Head of caudate nucleus (tissue), 42 donors: ENCODE measurements at regions not wholly inside any gene's neighbourhood (a gene's known extent, or its start where the extent isn't known, plus 50 kb on each side); places are given as distances from the start of the nearest gene placed in this dataset.

Source experiments
- DNase-seq, 42 donors: peaks; one replicate each; pipeline versions ENCODE4 v3.0.0 to v3.0.0-alpha.2; 2020 to 2021; ENCODE audit warnings: mixed read lengths in 7 of 42
- intact Hi-C: fragments of 100-400 bp; cut with DNase I; formaldehyde crosslinking; loops from one replicate; pipeline ENCODE4 v1.15.0; 2022

DNA sequence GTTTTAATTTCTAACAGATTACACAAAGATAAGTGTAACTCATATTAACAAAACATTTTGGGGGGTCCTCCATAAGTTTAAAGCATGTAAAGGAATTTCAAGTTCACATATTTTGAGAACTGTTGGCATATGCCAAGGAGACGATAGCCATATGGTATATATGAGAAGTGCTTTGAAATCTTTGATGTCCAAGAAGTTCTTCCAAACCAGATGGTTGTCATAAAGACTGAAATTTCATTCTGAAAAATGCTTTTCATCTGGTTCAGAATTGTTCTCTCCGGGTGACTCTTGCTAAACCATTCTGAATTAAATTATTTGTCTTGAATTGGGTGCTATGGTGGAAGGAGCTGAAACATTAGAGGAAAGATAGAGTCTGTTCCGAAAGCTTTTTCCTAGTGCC lies 513.0 kb upstream of the AKR1E2 start:
- no peak for DNase-seq
- intact Hi-C loops: no loop called here

DNA sequence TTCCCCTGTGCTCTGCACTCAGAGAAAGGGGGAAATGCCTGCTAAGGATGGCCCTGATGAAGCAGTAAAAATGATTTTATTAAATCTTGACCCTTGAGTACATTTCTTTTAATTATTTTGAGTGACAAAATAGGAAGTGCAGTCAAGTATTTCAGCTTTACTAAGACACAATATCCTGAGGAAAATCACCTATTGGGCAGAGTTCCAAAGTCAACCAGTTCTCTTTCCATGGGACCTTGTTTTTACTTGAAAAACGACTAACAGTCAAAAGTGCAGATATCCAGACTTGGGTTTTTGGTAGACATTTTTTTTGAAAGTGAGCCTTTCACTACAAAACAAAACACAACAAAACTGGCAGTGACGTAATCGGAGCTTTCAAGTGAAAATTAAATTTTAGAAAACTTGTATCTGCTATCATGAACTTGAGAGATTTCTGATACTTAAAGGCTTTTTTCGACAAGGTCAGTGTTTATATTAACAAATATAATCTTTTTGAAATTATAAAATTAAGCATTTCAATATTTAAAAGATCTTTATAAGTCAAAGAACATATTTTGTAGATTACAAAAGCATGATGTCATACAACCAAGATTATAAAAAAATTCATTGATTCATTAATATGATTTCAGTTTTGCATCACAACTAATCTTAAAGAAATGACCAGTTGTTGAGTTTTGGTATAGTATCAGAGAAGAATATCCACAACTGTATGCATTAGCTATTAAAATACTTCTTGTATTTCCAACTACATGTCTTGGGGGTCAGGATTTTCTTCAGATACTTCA lies 513.8 kb upstream of the AKR1E2 start:
- no peak for DNase-seq
- intact Hi-C loops: no loop called here

DNA sequence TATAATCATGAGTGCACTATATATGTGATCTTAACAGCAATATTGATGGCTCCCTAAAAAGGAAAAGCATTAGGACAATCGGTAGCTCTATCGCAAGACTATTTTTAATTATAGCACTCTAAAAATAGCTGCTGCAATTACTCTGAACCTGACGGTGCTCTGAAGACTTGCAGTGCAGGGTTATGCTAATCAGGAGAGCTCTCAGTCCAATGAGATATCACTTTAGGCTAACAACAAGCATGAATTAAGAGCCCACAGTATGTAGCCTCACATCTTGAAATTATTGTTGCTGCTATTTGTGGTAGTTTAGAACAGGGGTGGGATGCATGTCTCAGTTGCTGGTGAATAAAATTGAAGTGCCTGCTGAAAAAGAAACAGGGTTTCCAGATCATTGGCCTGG lies 515.8 kb upstream of the AKR1E2 start:
- no peak for DNase-seq

DNA sequence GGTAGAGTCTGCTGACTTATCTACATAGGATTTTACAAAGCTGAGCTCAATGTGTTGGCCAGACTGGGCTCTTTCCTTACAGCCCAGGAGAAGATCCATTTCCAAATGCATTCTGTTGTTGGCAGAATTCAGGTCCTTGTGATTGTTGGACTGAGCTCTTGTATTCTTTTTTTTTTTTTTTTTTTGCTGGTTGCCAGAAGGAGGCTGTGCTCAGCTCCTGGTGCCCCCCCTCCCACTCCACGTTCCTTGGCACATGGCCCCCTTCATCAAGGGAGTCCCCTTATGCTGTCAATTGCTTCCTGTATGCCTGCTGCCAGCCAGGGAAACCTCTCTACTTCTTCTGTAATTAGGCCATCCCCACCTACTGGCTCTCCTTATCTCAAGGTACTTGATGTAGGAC lies 518.1 kb upstream of the AKR1E2 start:
- intact Hi-C loops: no loop called here

More for the DNA sequence above, 515.8 kb upstream of the AKR1E2 start:
- intact Hi-C loops: no loop called here

DNA sequence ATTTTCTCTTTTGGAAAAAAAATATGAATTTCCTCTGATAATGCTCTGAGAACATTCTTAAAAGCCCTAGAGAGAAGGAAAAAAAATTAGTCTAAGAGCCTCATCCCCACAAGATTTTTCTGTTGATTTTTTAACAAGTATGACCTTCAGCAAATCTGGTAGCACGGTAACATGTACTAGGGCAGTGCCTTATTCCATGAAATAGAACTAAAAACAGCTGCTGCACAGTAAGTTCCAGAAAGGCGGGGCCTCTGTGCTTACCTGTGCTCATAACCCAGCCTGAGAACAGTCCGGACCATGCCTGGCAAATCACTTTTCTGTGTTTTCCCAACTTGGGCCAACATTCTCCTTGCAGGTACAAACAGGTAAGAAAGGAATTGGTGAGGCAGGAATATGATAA lies 519.1 kb upstream of the AKR1E2 start:
- no peak for DNase-seq
- intact Hi-C loops: no loop called here

More for the DNA sequence above, 518.1 kb upstream of the AKR1E2 start:
- DNase-seq: no peak

DNA sequence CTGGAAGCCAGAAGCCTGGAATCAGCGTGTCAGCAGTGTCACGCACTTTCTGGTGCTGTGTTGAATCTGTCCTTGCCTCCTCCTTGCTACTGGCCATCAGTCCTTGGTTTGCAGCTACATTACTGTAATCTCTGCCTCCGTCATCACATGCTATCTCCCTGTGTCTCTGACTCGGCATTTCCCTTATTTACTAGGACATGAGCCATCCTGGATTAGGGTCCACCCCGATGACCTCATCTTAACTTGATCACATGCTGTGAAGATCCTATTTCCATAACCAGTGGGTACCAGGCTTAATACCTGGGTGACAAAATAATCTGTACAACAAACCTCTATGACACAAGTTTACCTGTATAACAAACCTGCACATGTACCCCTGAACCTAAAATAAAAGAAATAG lies 518.0 kb upstream of the KLF6 start:
- DNase-seq: no peak
- intact Hi-C loops: no loop called here

DNA sequence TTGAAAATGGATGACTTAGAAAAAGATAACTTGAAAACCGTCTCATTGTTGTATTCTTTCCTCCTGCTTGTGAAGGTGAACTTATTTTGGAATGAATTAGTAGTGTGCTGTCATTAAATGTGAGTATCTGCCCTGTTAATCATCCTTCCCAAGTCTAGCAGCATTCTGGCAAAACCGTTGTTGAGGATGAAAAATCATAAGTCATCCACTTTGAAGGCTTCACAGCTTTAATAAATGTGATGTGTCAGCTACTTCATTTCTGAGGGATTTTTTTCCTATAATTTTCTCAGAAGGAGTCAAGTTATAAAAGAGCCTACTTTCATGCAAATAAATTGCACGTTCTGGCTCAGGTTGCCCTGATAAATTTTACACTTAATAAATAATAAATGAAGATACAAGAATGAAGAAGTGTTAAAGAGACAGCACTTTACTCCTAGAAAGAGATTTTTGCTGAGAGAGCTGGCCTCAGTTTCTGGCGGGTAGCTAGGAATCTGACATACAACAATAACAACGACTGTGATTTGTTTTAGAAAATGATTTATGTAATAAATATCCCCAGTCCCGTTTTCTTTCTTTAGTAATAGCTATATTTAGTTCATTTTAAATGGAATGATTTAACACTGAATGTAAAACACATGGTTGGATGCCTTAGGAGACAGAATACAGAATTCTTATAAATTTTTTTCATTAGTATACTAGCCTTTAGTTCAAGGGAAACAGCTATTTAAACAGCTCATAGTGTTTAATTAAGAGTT lies 516.5 kb upstream of the KLF6 start:
- DNase-seq: no peak
- intact Hi-C loops: no loop called here

DNA sequence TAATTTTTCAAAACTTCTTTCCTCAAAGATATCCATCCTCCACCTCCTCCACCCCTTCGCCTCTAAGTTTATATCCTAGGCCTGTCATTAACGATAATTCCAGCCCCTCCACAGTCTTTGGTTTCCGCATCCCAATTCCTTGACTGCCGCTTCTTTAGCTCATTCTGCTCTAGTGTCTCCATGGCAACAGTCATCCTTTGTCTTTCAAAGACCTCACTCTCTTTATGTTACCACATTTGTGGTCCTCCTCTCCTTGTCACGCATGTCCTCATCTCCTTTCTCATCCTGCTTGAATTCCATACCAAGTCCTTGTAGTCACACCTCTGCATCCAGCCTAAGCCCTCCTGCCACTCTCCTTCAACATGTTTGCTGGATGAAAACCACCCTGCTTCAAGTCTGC lies 511.2 kb upstream of the KLF6 start:
- no peak for DNase-seq
- intact Hi-C loops: no loop called here

DNA sequence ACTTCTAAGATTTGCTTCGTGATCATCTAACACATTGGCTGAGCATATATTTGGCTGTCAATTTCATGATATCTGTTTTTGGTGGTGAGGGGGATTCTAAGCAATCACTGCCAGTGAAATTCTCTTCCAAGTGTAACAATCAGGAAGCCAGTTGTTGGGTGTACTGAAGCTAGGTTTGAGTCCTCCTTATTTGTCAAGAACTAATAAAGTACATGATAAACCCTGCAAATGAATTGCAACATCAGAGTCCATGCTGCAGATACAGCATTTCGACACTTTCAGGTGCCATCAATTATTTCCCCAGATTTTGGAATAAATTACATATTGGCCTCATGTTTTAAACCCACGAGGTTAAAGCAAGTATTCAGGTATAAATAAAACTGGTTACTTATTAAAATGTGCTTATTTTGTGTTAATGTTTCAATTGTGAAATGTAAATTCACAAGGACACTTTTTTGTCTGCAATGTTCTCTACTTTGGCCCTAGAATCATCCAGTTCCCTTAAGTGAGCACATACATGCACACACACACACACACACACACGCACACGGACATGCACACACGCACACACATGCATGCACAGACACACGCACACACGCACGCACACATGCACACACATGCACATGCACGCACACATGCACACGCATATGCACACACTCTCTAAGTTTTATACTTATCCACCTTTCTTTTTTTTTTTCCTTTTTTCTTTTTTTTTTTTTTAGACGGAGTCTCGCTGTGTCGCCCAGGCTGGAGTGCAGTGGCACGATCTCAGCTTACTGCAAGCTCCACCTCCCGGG lies 510.2 kb upstream of the KLF6 start:
- intact Hi-C loops: no loop called here
- DNase-seq: no peak

DNA sequence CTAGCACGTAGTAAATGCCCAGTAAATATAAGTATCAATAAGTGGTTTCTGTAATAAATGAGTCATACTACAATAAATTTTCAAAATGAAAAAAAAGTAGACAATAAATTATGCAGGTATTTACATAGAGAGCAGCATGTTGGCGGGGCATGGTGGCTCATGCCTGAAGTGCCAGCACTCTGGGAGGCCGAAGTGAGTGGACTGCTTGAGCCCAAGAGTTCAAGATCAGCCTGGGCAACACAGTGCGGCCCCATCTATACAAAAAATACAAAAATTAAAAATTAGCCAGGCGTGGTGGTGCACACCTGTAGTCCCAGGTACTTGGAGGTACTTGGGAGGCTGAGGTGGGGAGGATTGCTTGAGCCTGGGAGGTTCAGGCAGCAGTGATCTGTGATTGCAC lies 509.3 kb upstream of the KLF6 start:
- intact Hi-C loops: no loop called here
- DNase-seq: no peak

DNA sequence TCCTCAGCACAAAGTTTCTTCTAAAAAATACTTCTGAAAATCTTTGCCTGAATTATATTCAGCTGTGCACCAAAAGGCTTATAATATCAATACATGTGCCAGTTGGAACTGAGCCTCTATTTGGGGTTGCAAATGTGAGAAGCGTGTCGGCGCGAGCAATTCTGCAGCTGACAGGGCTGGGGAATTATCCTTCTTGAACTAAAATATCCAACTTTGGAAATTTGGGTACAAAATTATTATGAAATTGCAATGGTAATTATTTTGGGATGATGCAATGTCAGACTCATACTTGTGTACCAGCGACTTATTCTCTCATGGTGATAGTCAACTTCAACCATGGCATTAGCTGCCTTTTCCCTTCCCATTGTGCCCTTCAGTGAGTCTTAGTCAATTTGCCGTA lies 507.0 kb upstream of the KLF6 start:
- DNase-seq: no peak
- intact Hi-C loops: no loop called here

DNA sequence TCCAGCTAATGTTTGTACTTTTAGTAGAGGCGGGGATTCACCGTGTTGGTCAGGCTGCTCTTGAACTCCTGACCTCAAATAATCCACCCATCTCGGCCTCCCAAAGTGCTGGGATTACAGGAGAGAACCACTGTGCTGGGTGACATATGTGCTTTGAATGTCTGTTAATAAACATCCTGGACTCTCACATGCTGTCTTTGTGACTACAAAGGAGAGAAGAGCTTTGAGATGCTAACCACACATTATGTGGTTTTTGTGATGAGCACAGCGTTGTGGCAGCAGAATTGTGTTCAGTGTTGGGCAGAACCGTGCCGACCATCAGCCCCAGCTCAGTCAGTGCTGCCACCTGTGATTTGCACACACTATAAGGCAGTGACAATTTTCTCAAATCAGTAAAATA lies 500.1 kb upstream of the KLF6 start:
- DNase-seq: no peak
- intact Hi-C loops: no loop called here

DNA sequence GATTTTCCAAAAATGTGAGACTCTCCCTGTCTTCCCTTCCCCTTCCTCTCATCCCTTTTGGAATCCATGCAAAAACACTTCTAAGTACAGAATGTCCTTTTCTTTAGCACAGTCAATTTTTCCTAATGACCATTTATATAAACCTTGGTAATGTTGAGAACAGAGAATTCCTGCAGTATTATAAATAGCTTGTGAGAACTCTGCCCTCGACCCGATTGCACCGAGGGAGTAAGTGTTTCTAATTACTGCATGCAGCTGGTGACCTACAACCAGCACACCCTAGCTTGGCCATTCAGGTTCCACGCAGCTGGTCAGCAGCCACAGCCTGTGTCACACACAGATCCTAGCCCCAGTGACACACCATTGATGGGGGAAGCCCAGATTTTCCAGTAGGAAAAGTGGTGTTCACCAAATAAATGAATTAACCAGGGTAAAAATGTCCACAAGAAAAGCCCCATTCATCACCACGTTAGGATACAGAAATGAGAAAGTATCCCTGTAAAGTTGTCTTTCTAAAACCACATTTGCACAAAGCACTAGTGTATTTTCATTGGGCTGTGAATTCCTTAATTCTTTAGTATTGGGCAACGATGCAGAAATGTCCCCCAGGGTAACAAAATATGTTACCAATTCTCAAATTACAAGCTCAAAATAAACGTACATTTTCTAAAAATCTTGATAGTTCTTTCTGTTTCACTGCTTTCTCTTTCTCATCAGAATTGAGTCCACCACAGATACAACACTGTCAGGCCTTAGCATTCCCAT lies 499.0 kb upstream of the KLF6 start:
- intact Hi-C loops: no loop called here
- DNase-seq: peak in 2 of 42 donors; percentile 9 to 43

DNA sequence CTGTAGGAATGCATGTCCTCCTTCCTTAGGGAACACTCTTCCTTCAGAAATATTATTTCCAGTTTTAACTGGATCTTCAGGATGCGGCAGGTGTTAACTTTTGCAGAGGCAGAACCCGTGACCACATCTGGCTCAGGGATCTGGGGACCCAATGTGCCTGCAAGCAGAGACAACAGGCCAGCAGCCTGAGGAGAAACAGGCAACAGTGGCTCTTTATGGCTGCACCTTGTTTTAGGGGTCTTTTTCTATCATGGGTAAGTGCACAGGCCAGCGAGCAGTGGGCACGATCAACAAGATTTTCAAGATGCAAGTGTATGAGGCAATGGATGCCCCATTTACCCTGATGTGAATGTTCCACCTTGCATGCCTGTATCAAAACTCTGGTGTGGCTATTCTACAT lies 497.5 kb upstream of the KLF6 start:
- intact Hi-C loops: no loop called here
- DNase-seq: no peak

DNA sequence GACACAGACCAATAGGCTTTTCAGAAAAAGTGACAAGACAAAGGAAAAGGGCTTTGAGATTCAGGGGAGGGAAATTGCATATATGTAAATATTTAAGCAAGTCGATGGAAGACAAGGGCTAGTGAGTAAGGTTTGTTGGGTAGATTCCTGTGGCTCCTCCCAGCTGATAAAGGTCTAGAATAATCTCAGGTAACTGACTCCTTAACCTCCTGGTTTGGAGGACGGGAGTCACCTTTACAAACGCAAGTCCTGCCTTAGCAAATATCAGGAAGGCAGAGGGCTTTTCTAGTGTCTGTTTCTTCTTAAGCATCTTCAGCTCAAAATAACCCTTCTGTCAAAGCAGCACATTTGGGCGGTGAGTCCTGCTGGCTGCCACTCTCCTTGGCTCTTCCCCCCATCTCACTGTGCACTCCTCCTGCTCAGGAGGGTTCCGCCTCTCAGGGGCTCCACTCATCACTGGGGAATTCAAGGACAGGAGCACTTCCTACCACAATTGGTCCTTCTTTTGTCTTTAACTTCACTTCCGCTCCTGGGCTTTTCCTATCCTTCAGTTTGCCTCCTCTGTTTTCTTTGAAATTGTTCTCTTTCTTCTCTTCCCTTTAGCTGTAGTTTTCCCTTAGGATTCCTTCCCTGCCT lies 496.3 kb upstream of the KLF6 start:
- intact Hi-C loops: no loop called here
- DNase-seq: no peak

DNA sequence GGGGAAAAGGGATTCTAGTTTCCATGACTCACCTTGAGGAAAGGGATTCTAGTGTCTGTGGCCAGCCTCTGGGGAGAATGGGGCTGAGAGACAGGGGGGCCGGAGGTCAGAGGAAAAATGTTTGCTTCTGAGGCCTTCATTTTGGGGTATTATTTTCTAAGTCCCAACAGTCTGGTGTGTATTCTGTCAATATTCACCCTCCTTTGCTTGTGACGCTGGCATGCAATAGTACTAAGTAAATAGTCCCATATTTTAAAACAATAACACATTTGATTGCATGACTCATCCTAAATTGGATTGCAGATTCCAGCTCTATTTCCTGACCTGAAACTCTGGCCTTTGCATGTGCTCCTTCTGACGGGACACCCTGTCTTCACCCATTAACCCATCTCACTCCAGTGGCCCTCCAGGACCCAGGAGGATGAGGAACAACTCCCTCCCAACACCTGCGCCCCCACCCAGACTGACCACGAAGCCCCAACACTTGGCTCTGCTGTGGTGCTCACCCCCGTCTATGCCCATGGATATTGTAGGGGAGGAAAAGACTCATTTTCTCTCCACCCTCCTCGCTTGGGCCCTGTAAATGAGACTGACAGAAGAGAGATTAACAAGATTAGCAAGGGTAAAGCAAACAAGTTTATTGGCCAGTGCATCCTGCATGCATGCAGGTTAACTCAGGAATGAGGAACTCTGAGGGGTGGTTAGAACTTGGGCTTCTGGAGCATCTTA lies 495.6 kb upstream of the KLF6 start:
- no peak for DNase-seq
- intact Hi-C loops: no loop called here

DNA sequence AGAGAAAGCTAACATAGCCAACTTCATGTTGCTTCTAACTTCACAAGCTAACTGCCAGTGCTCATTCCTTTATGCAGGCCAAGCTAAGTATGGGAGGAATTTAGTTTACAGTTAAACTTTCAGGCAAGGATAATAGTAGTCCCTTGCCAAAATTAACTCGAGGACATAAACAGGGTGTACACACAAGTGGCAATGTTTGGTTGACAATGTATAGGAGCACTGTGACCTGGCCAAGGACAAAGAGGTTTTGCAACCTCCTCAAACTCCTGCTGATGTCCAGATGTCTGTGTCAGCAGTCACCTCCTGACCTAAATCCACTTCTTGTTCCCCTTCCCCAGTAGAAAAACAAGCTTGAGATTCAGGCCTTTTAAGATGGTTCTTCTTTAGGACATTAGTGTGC lies 494.6 kb upstream of the KLF6 start:
- intact Hi-C loops: no loop called here
- no peak for DNase-seq

DNA sequence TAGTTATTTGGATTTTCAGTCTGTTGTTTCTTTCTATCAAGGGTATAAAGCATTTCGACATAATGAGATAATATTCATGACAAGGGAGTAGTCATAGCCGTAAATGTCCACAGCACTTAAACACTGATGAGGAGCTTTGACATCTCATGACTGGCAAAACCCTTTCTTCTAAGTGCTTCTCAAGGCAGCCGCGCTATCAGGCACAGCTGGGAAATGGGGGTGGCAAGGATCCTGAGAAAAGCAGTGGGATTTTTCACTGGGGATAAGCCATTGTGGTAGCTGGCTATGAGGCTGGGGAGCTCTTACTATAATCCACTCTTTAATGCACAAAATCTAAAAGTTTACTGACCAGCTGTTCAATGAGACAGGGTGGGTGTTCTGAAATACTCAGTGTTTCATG lies 493.2 kb upstream of the KLF6 start:
- intact Hi-C loops: no loop called here
- DNase-seq: no peak
